ENCODE measurements at regions not wholly inside any gene's neighbourhood (a gene's known extent, or its start where the extent isn't known, plus 50 kb on each side); places are given as distances from the start of the nearest gene placed in this dataset.

- Histone ChIP-seq H3K9me3 (no peaks in the 10 kb centered on the region), H3K27me3 (ENCODE audit: low read depth) (no peaks in the 10 kb centered on the region), H3K4me3 (no peak overlapping the region), H3K36me3 (no peaks in the 10 kb centered on the region), H3K27ac (no peak overlapping the region), H3K4me1 (no peaks in the 10 kb centered on the region)
- no peak for ATAC-seq
- TF ChIP-seq CTCF (IDR thresholded peaks at IDR 0.05) = no peak
- no peak for DNase-seq
- intact Hi-C loops (cut with DNase I) = no loop called here
Observed at GRCh38 chr1:88284666-88285366, 399.3 kb upstream of the PKN2 start.

DNA sequence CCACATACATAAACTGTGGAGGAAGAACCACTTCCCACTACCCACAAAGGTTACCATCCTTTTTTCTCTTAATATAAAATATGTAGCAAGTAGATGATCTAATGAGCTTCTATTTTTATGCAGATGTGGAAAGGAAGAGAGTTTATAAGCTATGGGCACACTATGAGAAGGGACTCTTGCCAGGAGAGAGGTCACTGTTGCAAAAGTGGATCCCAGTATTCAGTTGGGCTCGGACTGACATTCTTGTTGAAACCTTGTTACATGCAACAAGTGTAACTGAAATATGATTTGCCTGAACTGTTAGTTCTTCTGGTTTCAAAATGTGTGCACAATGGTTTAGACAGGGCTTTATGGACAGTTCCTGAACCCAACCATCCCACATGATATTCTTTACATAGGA, 397.4 kb upstream of the PKN2 start:
- Histone ChIP-seq H3K27ac (no peak overlapping the region), H3K9me3 (no peaks in the 10 kb centered on the region), H3K4me3 (no peak overlapping the region), H3K27me3 (ENCODE audit: low read depth) (no peaks in the 10 kb centered on the region), H3K4me1 (no peaks in the 10 kb centered on the region), H3K36me3 (no peaks in the 10 kb centered on the region)
- no peak for DNase-seq
- no peak for ATAC-seq
- no peak for TF ChIP-seq CTCF (IDR thresholded peaks at IDR 0.05)
- intact Hi-C loops (cut with DNase I) = no loop called here

DNA sequence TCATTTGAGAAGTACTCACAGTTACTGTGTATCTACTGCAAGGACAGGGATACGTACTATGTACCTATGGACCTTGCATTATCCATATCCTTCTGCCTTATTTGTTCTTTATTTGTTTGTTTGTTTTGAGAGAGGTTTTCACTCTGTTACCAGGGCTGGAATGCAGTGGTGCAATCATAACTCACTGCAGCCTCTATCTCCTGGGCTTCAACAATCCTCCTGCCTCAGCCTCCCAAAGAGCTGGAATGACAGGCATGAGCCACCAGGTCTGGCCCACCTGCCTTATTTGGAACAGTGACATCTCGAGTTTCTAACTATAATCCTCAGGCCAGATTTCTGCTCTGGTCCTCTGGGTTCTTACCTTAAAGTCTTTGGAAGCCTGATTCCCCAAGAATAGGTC, 395.5 kb upstream of the PKN2 start:
- Histone ChIP-seq H3K27me3 (ENCODE audit: low read depth) (no peaks in the 10 kb centered on the region), H3K4me1 (no peaks in the 10 kb centered on the region), H3K36me3 (no peaks in the 10 kb centered on the region), H3K9me3 (no peaks in the 10 kb centered on the region), H3K27ac (no peak overlapping the region), H3K4me3 (no peak overlapping the region)
- no peak for TF ChIP-seq CTCF (IDR thresholded peaks at IDR 0.05)
- intact Hi-C loops (cut with DNase I) = no loop called here
- DNase-seq = no peak
- no peak for ATAC-seq

DNA sequence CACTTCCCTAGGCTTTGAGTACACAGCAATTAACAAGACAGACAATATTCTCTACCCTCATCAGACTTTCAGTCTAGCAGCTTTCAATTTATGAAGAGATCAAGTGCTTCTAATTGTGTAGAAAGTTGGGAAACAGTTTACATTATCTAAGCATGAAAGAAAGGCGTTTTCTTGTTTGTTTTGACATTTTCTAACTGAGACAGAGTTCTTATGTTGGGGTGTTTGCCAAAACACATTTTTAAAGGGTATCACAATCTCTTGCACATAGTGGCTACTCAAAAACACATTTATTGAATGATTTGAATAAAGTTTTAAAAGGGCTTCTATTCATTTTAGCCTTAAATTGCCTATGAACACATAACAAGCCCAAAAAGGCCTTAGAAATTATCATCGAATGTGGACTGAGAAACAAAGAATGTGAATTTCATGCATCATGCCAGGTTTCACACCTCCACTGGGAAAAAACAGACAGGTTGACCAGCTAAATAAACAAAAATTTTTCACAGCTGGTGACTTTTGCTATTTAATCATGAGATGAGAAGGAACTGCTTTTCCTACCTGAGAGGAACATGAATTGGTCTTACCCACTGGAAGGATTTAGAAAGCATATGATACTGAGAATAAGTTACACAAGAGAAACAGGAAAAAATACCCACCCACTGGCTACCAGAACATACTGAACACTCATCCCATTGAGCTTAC, 394.5 kb upstream of the PKN2 start:
- H3K36me3 ChIP-seq = no peaks in the 10 kb centered on the region
- intact Hi-C loops (cut with DNase I) = no loop called here
- no peaks in the 10 kb centered on the region for H3K27me3 ChIP-seq (ENCODE audit: low read depth)
- ATAC-seq (no peak), DNase-seq (no peak)
- TF ChIP-seq CTCF (IDR thresholded peaks at IDR 0.05) = no peak
- no peak overlapping the region for H3K27ac ChIP-seq
- no peaks in the 10 kb centered on the region for H3K9me3 ChIP-seq
- no peak overlapping the region for H3K4me3 ChIP-seq
- no peaks in the 10 kb centered on the region for H3K4me1 ChIP-seq

- Histone ChIP-seq H3K4me1 (no peaks in the 10 kb centered on the region), H3K9me3 (no peaks in the 10 kb centered on the region), H3K4me3 (no peak overlapping the region), H3K27ac (no peak overlapping the region), H3K36me3 (no peaks in the 10 kb centered on the region), H3K27me3 (ENCODE audit: low read depth) (no peaks in the 10 kb centered on the region)
- no peak for TF ChIP-seq CTCF (IDR thresholded peaks at IDR 0.05)
- DNase-seq = no peak
- no peak for ATAC-seq
- intact Hi-C loops (cut with DNase I) = no loop called here
Observed at GRCh38 chr1:88291611-88292354, 392.3 kb upstream of the PKN2 start.
